Activated CD4-positive, alpha-beta T cell treated with anti-CD3 and anti-CD28 coated beads, Interleukin-2, amount 50 U/mL, for 1 hour (primary cell): ENCODE measurements at regions not wholly inside any gene's neighbourhood (a gene's known extent, or its start where the extent isn't known, plus 50 kb on each side); places are given as distances from the start of the nearest gene placed in this dataset.

ENCODE experiments used
- DNase-seq: peaks from one replicate; pipeline ENCODE4 v3.0.0-alpha.2; 2020

- no peak for DNase-seq
Measured at GRCh38 chr1:244224487-244225430, 173.7 kb downstream of the ZBTB18 start.

- no peak for DNase-seq
Measured at GRCh38 chr1:244226435-244226834, 175.4 kb downstream of the ZBTB18 start.

GRCh38 chr1:244230470-244230869 is 179.4 kb downstream of the ZBTB18 start:
- DNase-seq: no peak

GRCh38 chr1:244231193-244231571 is 180.1 kb downstream of the ZBTB18 start:
- no peak for DNase-seq

GRCh38 chr1:244231572-244232315 is 180.7 kb downstream of the ZBTB18 start:
- no peak for DNase-seq

- no peak for DNase-seq
Measured at GRCh38 chr1:244234009-244234643, 183.0 kb downstream of the ZBTB18 start.

GRCh38 chr1:244235157-244235556 is 184.1 kb downstream of the ZBTB18 start:
- no peak for DNase-seq

- no peak for DNase-seq
Measured at GRCh38 chr1:244236101-244236500, 185.0 kb downstream of the ZBTB18 start.

- DNase-seq: no peak
Measured at GRCh38 chr1:244236721-244237120, 185.6 kb downstream of the ZBTB18 start.

- no peak for DNase-seq
Measured at GRCh38 chr1:244237445-244237844, 186.4 kb downstream of the ZBTB18 start.

- no peak for DNase-seq
Measured at GRCh38 chr1:244239261-244239770, 188.2 kb downstream of the ZBTB18 start.

GRCh38 chr1:244241438-244241837 is 190.4 kb downstream of the ZBTB18 start:
- no peak for DNase-seq

GRCh38 chr1:244242446-244242845 is 191.4 kb downstream of the ZBTB18 start:
- DNase-seq: no peak

- no peak for DNase-seq
Measured at GRCh38 chr1:244246334-244246733, 195.3 kb downstream of the ZBTB18 start.

- DNase-seq: no peak
Measured at GRCh38 chr1:244248426-244248825, 197.3 kb downstream of the ZBTB18 start.

GRCh38 chr1:244252211-244252610 is 199.5 kb downstream of the ADSS2 start:
- DNase-seq: no peak

GRCh38 chr1:244254467-244254866 is 197.2 kb downstream of the ADSS2 start:
- no peak for DNase-seq

- no peak for DNase-seq
Measured at GRCh38 chr1:244255426-244255965, 196.2 kb downstream of the ADSS2 start.

GRCh38 chr1:244256086-244256676 is 195.5 kb downstream of the ADSS2 start:
- no peak for DNase-seq

GRCh38 chr1:244264163-244264562 is 187.5 kb downstream of the ADSS2 start:
- no peak for DNase-seq

- DNase-seq: no peak
Measured at GRCh38 chr1:244265507-244265906, 186.2 kb downstream of the ADSS2 start.

- no peak for DNase-seq
Measured at GRCh38 chr1:244269169-244269568, 182.5 kb downstream of the ADSS2 start.

GRCh38 chr1:244271004-244271403 is 180.7 kb downstream of the ADSS2 start:
- no peak for DNase-seq
